Right lobe of liver (tissue), 4 donors: ENCODE measurements at regions not wholly inside any gene's neighbourhood (a gene's known extent, or its start where the extent isn't known, plus 50 kb on each side); places are given as distances from the start of the nearest gene placed in this dataset.

Experiments
- CTCF ChIP-seq, 4 donors: fragments of 200-600 bp in 3 of 4; fragments of 450-650 bp in 1 of 4; IDR thresholded peaks; one replicate each; pipeline versions ENCODE4 v1.5.1 to v1.8.0; 2016 to 2022; ENCODE audit warnings: antibody characterized with exemption in 4 of 4, mild to moderate bottlenecking in 2 of 4
- POLR2A ChIP-seq: fragments of 450-650 bp; IDR thresholded peaks from one replicate; pipeline ENCODE4 v1.6.1; 2017; ENCODE audit warnings: antibody characterized with exemption, mild to moderate bottlenecking
- donor health status: DM: no; HTN: no; CAD: no.
- donor health status: DM: no; HTN: no; CAD: no.
- donor health status: DM: no; HTN: yes; CAD: no.

GRCh38 chr5:97531549-97531948, 348.5 kb upstream of the RIOK2 start:
- no peak for TF ChIP-seq CTCF (IDR thresholded peaks at IDR 0.05)
- no peak for TF ChIP-seq POLR2A
